SK-N-SH (cell line): ENCODE measurements at regions not wholly inside any gene's neighbourhood (a gene's known extent, or its start where the extent isn't known, plus 50 kb on each side); places are given as distances from the start of the nearest gene placed in this dataset.

Experiments used
- RFX5 ChIP-seq: IDR thresholded peaks from 2 replicates; pipeline ENCODE4 v1.6.1; 2012; ENCODE audit warnings: mild to moderate bottlenecking, improper control_type of control experiment, low read length
- TF ChIP-seq, protein P1 (sequence below): fragments of 200-600 bp; sonication (generic); IDR thresholded peaks from 2 replicates; pipeline ENCODE4 v1.6.1; 2017; ENCODE audit warnings: antibody characterized with exemption, mild to moderate bottlenecking, moderate library complexity
- TF ChIP-seq, protein P2 (sequence below): IDR thresholded peaks from 2 replicates; pipeline ENCODE4 v1.6.1; 2012; ENCODE audit warnings: mild to moderate bottlenecking, low read depth, low read length, moderate library complexity
- TF ChIP-seq, protein P3 (sequence below): fragments of 150-350 bp; IDR thresholded peaks from 2 replicates; pipeline ENCODE4 v1.6.1; 2017; ENCODE audit warnings: antibody characterized with exemption, low read length, low read depth, borderline replicate concordance

DNA sequence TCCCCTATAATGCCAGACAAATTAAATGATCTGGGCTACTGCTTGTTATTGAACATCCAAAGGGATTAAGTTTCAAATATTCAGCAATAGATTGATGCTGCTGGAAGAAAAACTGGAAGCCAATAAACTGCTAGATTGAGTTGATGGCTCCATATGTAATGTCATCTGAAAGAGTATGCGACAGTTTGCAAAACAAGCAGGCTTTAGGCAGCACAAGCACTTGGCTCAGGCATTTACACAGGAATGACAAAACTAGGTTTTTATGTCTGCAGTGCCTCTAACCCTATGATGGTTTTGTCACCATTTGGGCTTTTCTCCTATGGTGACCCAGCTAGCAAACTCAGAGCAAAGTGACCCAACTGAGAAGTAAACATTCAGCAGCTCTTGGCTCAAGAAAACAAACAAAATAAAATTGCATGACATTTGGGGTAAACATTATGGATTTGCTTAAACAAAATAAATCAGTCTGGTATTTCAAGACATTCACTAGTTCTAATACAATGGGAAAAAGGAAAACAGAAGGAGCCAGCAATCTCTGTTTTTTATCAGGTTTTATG is 978.5 kb downstream of the DTWD2 start:
- TF ChIP-seq, protein P1, sequence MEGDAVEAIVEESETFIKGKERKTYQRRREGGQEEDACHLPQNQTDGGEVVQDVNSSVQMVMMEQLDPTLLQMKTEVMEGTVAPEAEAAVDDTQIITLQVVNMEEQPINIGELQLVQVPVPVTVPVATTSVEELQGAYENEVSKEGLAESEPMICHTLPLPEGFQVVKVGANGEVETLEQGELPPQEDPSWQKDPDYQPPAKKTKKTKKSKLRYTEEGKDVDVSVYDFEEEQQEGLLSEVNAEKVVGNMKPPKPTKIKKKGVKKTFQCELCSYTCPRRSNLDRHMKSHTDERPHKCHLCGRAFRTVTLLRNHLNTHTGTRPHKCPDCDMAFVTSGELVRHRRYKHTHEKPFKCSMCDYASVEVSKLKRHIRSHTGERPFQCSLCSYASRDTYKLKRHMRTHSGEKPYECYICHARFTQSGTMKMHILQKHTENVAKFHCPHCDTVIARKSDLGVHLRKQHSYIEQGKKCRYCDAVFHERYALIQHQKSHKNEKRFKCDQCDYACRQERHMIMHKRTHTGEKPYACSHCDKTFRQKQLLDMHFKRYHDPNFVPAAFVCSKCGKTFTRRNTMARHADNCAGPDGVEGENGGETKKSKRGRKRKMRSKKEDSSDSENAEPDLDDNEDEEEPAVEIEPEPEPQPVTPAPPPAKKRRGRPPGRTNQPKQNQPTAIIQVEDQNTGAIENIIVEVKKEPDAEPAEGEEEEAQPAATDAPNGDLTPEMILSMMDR, result no peak
- TF ChIP-seq, protein P2, sequence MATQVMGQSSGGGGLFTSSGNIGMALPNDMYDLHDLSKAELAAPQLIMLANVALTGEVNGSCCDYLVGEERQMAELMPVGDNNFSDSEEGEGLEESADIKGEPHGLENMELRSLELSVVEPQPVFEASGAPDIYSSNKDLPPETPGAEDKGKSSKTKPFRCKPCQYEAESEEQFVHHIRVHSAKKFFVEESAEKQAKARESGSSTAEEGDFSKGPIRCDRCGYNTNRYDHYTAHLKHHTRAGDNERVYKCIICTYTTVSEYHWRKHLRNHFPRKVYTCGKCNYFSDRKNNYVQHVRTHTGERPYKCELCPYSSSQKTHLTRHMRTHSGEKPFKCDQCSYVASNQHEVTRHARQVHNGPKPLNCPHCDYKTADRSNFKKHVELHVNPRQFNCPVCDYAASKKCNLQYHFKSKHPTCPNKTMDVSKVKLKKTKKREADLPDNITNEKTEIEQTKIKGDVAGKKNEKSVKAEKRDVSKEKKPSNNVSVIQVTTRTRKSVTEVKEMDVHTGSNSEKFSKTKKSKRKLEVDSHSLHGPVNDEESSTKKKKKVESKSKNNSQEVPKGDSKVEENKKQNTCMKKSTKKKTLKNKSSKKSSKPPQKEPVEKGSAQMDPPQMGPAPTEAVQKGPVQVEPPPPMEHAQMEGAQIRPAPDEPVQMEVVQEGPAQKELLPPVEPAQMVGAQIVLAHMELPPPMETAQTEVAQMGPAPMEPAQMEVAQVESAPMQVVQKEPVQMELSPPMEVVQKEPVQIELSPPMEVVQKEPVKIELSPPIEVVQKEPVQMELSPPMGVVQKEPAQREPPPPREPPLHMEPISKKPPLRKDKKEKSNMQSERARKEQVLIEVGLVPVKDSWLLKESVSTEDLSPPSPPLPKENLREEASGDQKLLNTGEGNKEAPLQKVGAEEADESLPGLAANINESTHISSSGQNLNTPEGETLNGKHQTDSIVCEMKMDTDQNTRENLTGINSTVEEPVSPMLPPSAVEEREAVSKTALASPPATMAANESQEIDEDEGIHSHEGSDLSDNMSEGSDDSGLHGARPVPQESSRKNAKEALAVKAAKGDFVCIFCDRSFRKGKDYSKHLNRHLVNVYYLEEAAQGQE, result no peak
- TF ChIP-seq, protein P3, sequence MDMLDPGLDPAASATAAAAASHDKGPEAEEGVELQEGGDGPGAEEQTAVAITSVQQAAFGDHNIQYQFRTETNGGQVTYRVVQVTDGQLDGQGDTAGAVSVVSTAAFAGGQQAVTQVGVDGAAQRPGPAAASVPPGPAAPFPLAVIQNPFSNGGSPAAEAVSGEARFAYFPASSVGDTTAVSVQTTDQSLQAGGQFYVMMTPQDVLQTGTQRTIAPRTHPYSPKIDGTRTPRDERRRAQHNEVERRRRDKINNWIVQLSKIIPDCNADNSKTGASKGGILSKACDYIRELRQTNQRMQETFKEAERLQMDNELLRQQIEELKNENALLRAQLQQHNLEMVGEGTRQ, result no peak
- no peak for TF ChIP-seq RFX5
